AG04449 (cell line): ENCODE measurements at regions not wholly inside any gene's neighbourhood (a gene's known extent, or its start where the extent isn't known, plus 50 kb on each side); places are given as distances from the start of the nearest gene placed in this dataset.
"Not testable (repeated sequence)": the region's sequence is repeated elsewhere in the genome, so short reads cannot be mapped to it uniquely, and the experiment has no call there.

Experiments used
- CTCF ChIA-PET: fragments of 350-600 bp; formaldehyde crosslinking; extraction: SDS; loops from one replicate; lab custom pipeline; 2021; ENCODE audit warnings: antibody characterized with exemption; lab: Yijun Ruan, JAX
- POLR2A ChIA-PET: fragments of 400-600, 350-600 bp; formaldehyde crosslinking; extraction: SDS; loops from one replicate; lab custom pipeline; 2020; ENCODE audit warnings: antibody characterized with exemption, inconsistent platforms; lab: Yijun Ruan, JAX
- DNase-seq: peaks from one replicate; pipeline ENCODE4 v3.0.0-alpha.2; 2010; ENCODE audit warnings: low read depth, low spot score
- H3K4me3 ChIP-seq: 2 replicates; pipeline ENCODE4 v1.5.1; 2011; ENCODE audit warnings: low read depth, mild to moderate bottlenecking, control low read depth, low read length

GRCh38 chr2:87075054-87075790 is 53.6 kb upstream of the PLGLB1 start:
- DNase-seq, CTCF ChIA-PET, POLR2A ChIA-PET: not testable (repeated sequence)
- H3K4me3 ChIP-seq: peak overlapping the region; percentile 60

GRCh38 chr2:87075791-87076252 is 54.2 kb upstream of the PLGLB1 start:
- CTCF ChIA-PET, DNase-seq, POLR2A ChIA-PET: not testable (repeated sequence)
- H3K4me3 ChIP-seq: peak overlapping the region; percentile 60

- POLR2A ChIA-PET, CTCF ChIA-PET: not testable (repeated sequence)
- peak; percentile 50 for DNase-seq
- H3K4me3 ChIP-seq: peak overlapping the region; percentile 62
Observed at GRCh38 chr2:87076253-87077123, 54.8 kb upstream of the PLGLB1 start.

- peak overlapping the region; percentile 62 for H3K4me3 ChIP-seq
- DNase-seq, POLR2A ChIA-PET, CTCF ChIA-PET: not testable (repeated sequence)
Observed at GRCh38 chr2:87077124-87077446, 55.4 kb upstream of the PLGLB1 start.

GRCh38 chr2:87081727-87082126 is 60.1 kb upstream of the PLGLB1 start:
- POLR2A ChIA-PET, DNase-seq, H3K4me3 ChIP-seq, CTCF ChIA-PET: not testable (repeated sequence)

- DNase-seq, CTCF ChIA-PET, POLR2A ChIA-PET, H3K4me3 ChIP-seq: not testable (repeated sequence)
Observed at GRCh38 chr2:87088079-87088478, 66.4 kb upstream of the PLGLB1 start.

GRCh38 chr2:87089401-87089800 is 67.8 kb upstream of the PLGLB1 start:
- CTCF ChIA-PET, POLR2A ChIA-PET: not testable (repeated sequence)

GRCh38 chr2:87093252-87093651 is 71.6 kb upstream of the PLGLB1 start:
- H3K4me3 ChIP-seq, DNase-seq, POLR2A ChIA-PET, CTCF ChIA-PET: not testable (repeated sequence)

More at GRCh38 chr2:87089401-87089800, 67.8 kb upstream of the PLGLB1 start:
- DNase-seq, H3K4me3 ChIP-seq: not testable (repeated sequence)

GRCh38 chr2:87093937-87094529 is 72.4 kb upstream of the PLGLB1 start:
- DNase-seq, CTCF ChIA-PET, H3K4me3 ChIP-seq, POLR2A ChIA-PET: not testable (repeated sequence)

GRCh38 chr2:87095804-87096203 is 74.2 kb upstream of the PLGLB1 start:
- DNase-seq, CTCF ChIA-PET, POLR2A ChIA-PET, H3K4me3 ChIP-seq: not testable (repeated sequence)

GRCh38 chr2:87128761-87129553 is 107.3 kb upstream of the PLGLB1 start:
- CTCF ChIA-PET, H3K4me3 ChIP-seq, POLR2A ChIA-PET, DNase-seq: not testable (repeated sequence)

- H3K4me3 ChIP-seq, DNase-seq, CTCF ChIA-PET, POLR2A ChIA-PET: not testable (repeated sequence)
Observed at GRCh38 chr2:87132577-87132976, 110.9 kb upstream of the PLGLB1 start.

- DNase-seq, POLR2A ChIA-PET, H3K4me3 ChIP-seq, CTCF ChIA-PET: not testable (repeated sequence)
Observed at GRCh38 chr2:87151835-87152493, 130.3 kb upstream of the PLGLB1 start.

- H3K4me3 ChIP-seq, DNase-seq, CTCF ChIA-PET, POLR2A ChIA-PET: not testable (repeated sequence)
Observed at GRCh38 chr2:87174454-87174853, 152.8 kb upstream of the PLGLB1 start.

GRCh38 chr2:87183373-87183772 is 161.7 kb upstream of the PLGLB1 start:
- POLR2A ChIA-PET, DNase-seq, CTCF ChIA-PET, H3K4me3 ChIP-seq: not testable (repeated sequence)
